PFSK-1 (cell line): ENCODE measurements at regions not wholly inside any gene's neighbourhood (a gene's known extent, or its start where the extent isn't known, plus 50 kb on each side); places are given as distances from the start of the nearest gene placed in this dataset.

ENCODE experiments used
- FOXP2 ChIP-seq: optimal IDR thresholded peaks from 2 replicates; pipeline ENCODE3; 2011; ENCODE audit warnings: borderline replicate concordance, control low read depth, inconsistent platforms; ENCODE audit not compliant: insufficient read depth; ENCODE audit errors: extremely low read length, extremely low read depth
- POLR2AphosphoS5 ChIP-seq: IDR thresholded peaks from 2 replicates; pipeline ENCODE4 v1.6.1; 2012; ENCODE audit warnings: low read depth, mild to moderate bottlenecking, control low read depth, low read length, moderate library complexity
- REST ChIP-seq, 2 experiments: IDR thresholded peaks; 2 replicates each; pipeline versions ENCODE4 v1.6.1 to v1.8.0; 2011 to 2012; ENCODE audit warnings: low read depth in 2 of 2, low read length in 2 of 2, control low read depth in 1 of 2, inconsistent platforms in 1 of 2, mild to moderate bottlenecking in 1 of 2, moderate library complexity in 1 of 2; ENCODE audit not compliant: insufficient read depth in 1 of 2
- SIN3A ChIP-seq: IDR thresholded peaks from 2 replicates; pipeline ENCODE4 v1.6.1; 2012; ENCODE audit warnings: mild to moderate bottlenecking, low read length, moderate library complexity, borderline replicate concordance; ENCODE audit not compliant: insufficient read depth
- TAF1 ChIP-seq: IDR thresholded peaks from 2 replicates; pipeline ENCODE4 v1.6.1; 2012; ENCODE audit warnings: low read length, control low read depth, borderline replicate concordance; ENCODE audit not compliant: insufficient read depth

- TF ChIP-seq REST (IDR thresholded peaks at IDR 0.05; ENCODE audit: insufficient read depth in 1 of 2, low read depth in 2 of 2, low read length in 2 of 2) = no peak
- TF ChIP-seq TAF1 = no peak
- no peak for TF ChIP-seq SIN3A
- no peak for TF ChIP-seq POLR2AphosphoS5
- no peak for TF ChIP-seq FOXP2
These were observed 59.2 kb upstream of the IL17B start for GRCh38 chr5:149438281-149438680.

GRCh38 chr5:149437391-149438040, 58.4 kb upstream of the IL17B start:
- TF ChIP-seq FOXP2 (no peak), POLR2AphosphoS5 (no peak), REST (IDR thresholded peaks at IDR 0.05; ENCODE audit: insufficient read depth in 1 of 2, low read depth in 2 of 2, low read length in 2 of 2) (no peak), TAF1 (no peak), SIN3A (no peak)

GRCh38 chr5:149435660-149436059, 56.6 kb upstream of the IL17B start:
- no peak for TF ChIP-seq SIN3A

GRCh38 chr5:149435015-149435376, 55.9 kb upstream of the IL17B start:
- TF ChIP-seq SIN3A = no peak
- no peak for TF ChIP-seq REST (IDR thresholded peaks at IDR 0.05; ENCODE audit: insufficient read depth in 1 of 2, low read depth in 2 of 2, low read length in 2 of 2)
- no peak for TF ChIP-seq FOXP2

- TF ChIP-seq REST (IDR thresholded peaks at IDR 0.05; ENCODE audit: insufficient read depth in 1 of 2, low read depth in 2 of 2, low read length in 2 of 2) (no peak), TAF1 (no peak)
These were observed 55.3 kb upstream of the IL17B start for GRCh38 chr5:149434162-149435014.
